Adrenal gland (tissue), 9 donors: ENCODE measurements at regions not wholly inside any gene's neighbourhood (a gene's known extent, or its start where the extent isn't known, plus 50 kb on each side); places are given as distances from the start of the nearest gene placed in this dataset.
A peak's percentile ranks its signal among the peaks of the same experiment; 100 is the strongest.

Experiments
- DNase-seq, 7 donors: peaks; one replicate each; pipeline ENCODE4 v3.0.0-alpha.2; 2019 to 2020
- H3K27ac ChIP-seq, 5 donors: fragments of 200-600 bp; sonication (generic) in 4 of 5; 1 replicate in 3 of 5; 2 replicates in 2 of 5; pipeline versions ENCODE4 v1.5.1 to v1.8.0; 2016 to 2020; ENCODE audit warnings: mild to moderate bottlenecking in 1 of 5
- H3K27me3 ChIP-seq: fragments of 200-600 bp; 2 replicates; pipeline ENCODE4 v1.8.0; 2021
- H3K36me3 ChIP-seq, 2 donors: fragments of 200-600 bp; replicated peaks in 1 of 2; 1 replicate in 1 of 2; 2 replicates in 1 of 2; pipeline versions ENCODE4 v1.5.1 to v1.8.0; 2018 to 2022
- H3K4me1 ChIP-seq, 2 donors: fragments of 200-600 bp; replicated peaks in 1 of 2; 1 replicate in 1 of 2; 2 replicates in 1 of 2; pipeline versions ENCODE4 v1.5.1 to v1.8.0; 2018 to 2021
- H3K4me3 ChIP-seq, 4 donors: fragments of 200-600 bp; sonication (generic) in 3 of 4; one replicate each; pipeline ENCODE4 v1.5.1; 2016 to 2018
- H3K9me3 ChIP-seq, 3 donors: fragments of 200-600 bp; sonication (generic) in 1 of 3; replicated peaks in 1 of 3; 1 replicate in 2 of 3; 2 replicates in 1 of 3; pipeline versions ENCODE4 v1.5.1 to v1.8.0; 2016 to 2021
- POLR2A ChIP-seq, 2 donors: fragments of 450-650 bp; IDR thresholded peaks; one replicate each; pipeline ENCODE4 v1.6.1; 2017; ENCODE audit warnings: antibody characterized with exemption in 2 of 2, mild to moderate bottlenecking in 2 of 2, moderate library complexity in 1 of 2
- WGBS, 4 donors: extraction: QIAGEN DNeasy Blood & Tissue Kit in 2 of 4; methylation state at CpG; one replicate each; pipeline versions ENCODE4 v1.1.5 to v1.1.7; 2013 to 2017; 5-methylcytosine and 5-hydroxymethylcytosine counted together
- intact Hi-C, 2 donors: fragments of 100-400 bp; cut with DNase I; formaldehyde crosslinking; loops; one replicate each; pipeline versions ENCODE4 v1.14.1 to v1.15.0; 2022 to 2023
- TF ChIP-seq, protein P1 (sequence below), 6 experiments: fragments of 450-650 bp in 4 of 6; fragments of 200-600 bp in 2 of 6; sonication (generic) in 1 of 6; IDR thresholded peaks; 1 replicate in 5 of 6; 2 replicates in 1 of 6; pipeline versions ENCODE4 v1.5.1 to v1.8.0; 2016 to 2021; ENCODE audit warnings: antibody characterized with exemption in 6 of 6, mild to moderate bottlenecking in 2 of 6, moderate library complexity in 1 of 6
- donor health status: healthy with polysubstance abuse.
- donor health status: Bipolar disorder and iron deficiency.
- donor health status: DM: yes; HTN: yes; CAD: no.
- donor health status: DM: no; HTN: no; CAD: no.
- donor health status: DM: no; HTN: no; CAD: no.

DNA sequence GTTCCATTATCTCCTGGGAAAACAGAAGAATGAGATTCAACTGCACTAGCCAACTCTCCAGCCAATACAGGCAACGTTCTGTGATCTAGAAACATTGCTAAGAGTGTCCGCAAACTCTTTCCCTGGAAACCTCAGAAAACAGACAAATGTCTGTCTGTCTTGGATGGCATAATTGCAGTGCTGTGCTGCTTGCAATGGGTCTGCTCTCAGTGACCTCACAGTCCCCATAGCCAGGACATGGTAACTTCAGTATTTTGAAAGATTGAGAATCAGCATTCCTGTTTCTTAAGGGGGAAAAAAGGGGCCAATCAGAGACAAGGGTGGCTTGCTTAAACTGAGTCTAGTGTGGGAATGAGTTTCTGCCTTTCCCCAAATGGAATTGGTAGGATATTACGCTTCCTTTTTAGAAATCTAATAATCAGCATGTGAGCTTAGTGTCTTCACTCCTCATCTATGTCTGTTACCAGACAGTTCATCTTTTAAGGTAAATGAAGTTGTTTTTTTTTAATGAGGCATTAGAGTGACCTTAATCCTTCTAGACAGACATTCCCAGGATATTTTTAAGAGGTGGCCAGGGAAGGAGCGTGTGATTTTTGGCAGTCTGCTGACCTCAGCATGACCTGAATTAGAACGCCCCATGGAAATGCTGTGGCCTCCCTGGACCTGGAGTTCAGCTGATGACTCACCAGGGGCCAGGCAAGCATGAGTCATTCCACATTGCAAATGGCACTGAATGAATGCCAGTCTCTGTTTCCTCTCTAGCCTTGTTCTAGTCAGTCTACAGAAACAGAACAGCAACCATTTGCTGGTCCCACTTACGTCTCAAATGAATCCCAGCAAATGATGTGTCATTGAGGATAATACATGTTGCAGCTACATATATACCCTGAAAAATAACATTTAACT, 210.2 kb upstream of the ACTBL2 start:
- Histone ChIP-seq H3K9me3 (no peaks in the 10 kb centered on the region), H3K27ac (peak overlapping the region in 2 of 5 donors; percentile 61 to 74), H3K27me3 (no peaks in the 10 kb centered on the region), H3K4me3 (no peak overlapping the region), H3K4me1 (peaks cover 15 to 43% of the 10 kb centered on the region in 2 donors), H3K36me3 (no peaks in the 10 kb centered on the region)
- DNase-seq = peak; percentile 81 to 93 (median 92)
- intact Hi-C loops = no loop called here
- TF ChIP-seq, protein P1, sequence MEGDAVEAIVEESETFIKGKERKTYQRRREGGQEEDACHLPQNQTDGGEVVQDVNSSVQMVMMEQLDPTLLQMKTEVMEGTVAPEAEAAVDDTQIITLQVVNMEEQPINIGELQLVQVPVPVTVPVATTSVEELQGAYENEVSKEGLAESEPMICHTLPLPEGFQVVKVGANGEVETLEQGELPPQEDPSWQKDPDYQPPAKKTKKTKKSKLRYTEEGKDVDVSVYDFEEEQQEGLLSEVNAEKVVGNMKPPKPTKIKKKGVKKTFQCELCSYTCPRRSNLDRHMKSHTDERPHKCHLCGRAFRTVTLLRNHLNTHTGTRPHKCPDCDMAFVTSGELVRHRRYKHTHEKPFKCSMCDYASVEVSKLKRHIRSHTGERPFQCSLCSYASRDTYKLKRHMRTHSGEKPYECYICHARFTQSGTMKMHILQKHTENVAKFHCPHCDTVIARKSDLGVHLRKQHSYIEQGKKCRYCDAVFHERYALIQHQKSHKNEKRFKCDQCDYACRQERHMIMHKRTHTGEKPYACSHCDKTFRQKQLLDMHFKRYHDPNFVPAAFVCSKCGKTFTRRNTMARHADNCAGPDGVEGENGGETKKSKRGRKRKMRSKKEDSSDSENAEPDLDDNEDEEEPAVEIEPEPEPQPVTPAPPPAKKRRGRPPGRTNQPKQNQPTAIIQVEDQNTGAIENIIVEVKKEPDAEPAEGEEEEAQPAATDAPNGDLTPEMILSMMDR (IDR thresholded peaks at IDR 0.05) = no peak
- no peak for TF ChIP-seq POLR2A (IDR thresholded peaks at IDR 0.05)
- 49 to 56% (median 53%) methylated on average over 6 of the region's 6 CpGs for WGBS, 4 donors

DNA sequence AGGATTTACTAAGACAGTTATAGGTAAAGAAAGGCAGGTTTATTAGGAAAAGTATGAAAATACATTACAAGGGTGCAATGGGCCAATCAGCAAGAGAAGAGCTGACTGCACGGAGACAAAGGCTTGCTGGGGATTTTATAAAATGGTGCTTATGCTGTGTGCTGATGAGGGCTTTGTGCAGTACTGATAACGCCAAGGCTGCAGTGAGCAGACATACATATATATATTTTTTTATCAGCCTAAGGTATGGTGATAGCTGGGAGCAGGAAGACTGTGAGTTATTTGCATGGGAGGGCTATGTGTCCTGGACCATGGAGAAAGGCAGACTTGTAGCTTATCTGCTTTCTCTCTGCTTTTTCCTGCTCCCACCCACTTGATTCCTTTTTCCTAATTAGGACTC, 208.1 kb upstream of the ACTBL2 start:
- Histone ChIP-seq H3K27me3 (no peaks in the 10 kb centered on the region), H3K9me3 (no peaks in the 10 kb centered on the region), H3K36me3 (no peaks in the 10 kb centered on the region), H3K4me1 (peaks cover 5 to 25% of the 10 kb centered on the region in 2 donors), H3K4me3 (no peak overlapping the region), H3K27ac (no peak overlapping the region)
- DNase-seq = no peak
- intact Hi-C loops = no loop called here
- WGBS, 4 donors = 92 to 100% (median 96%) methylated on average over 2 of the region's 2 CpGs
- TF ChIP-seq POLR2A (IDR thresholded peaks at IDR 0.05) = no peak
- TF ChIP-seq, protein P1 (IDR thresholded peaks at IDR 0.05) = no peak

DNA sequence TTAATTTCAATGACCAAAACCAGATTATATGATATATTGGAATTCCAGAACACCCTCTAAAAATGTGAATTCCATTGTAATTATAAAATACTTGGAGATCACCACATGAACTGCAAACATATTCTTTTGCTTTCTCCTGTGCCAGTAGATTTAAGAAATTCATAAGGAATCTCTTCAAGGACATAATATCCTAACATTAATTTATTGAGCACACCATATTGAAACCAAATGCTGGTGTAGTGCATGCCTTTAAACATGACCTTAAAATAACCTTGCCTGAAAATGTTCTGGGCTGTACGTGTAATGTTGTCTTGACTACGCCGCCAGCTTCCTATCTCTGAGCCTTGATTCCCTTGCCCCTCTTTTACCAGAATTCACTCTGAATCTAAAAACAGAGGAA, 205.0 kb upstream of the ACTBL2 start:
- no peaks in the 10 kb centered on the region for H3K27me3 ChIP-seq
- no peak for TF ChIP-seq POLR2A (IDR thresholded peaks at IDR 0.05)
- TF ChIP-seq, protein P1 (IDR thresholded peaks at IDR 0.05) = no peak
- no peak overlapping the region for H3K27ac ChIP-seq
- DNase-seq = no peak
- no peaks in the 10 kb centered on the region for H3K9me3 ChIP-seq
- H3K4me1 ChIP-seq = peaks cover 1 to 8% of the 10 kb centered on the region in 2 donors
- intact Hi-C loops = no loop called here
- WGBS, 4 donors = 92 to 96% (median 93%) methylated on average over 3 of the region's 3 CpGs
- H3K36me3 ChIP-seq = no peaks in the 10 kb centered on the region
- no peak overlapping the region for H3K4me3 ChIP-seq

DNA sequence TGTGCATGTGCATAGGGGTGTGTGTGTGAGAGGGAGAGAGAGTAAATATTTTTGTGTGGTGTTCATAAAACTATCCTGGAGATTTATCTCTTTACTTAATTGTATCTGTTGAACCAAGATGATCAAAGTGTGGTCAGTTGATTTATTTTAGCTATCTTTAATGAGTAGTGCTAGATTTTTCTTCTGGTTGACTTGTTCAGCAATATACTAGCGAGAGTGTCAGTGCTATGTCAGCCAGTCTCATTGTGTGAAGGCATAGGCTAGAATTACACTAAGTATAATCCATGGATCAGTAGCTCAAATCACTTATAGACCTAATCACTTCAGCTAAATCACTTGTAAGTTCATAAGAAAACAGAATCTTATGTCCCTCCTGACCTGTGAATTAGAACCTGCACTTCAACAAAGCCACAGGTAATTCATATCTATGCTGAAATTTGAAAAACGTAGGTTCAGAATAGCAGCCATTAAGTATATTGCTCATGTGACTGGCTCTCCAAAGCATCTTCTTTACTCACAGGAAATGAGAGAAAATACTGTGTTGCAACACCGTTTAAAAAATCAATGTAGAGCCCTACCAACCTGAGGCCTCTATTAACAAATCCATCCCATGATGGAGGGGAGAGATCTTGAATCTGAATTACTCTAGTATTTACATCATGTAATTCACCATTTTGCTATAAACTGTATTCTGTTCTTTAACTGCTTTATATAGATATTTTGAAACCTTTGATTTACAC, 203.1 kb upstream of the ACTBL2 start:
- no peaks in the 10 kb centered on the region for H3K9me3 ChIP-seq
- 80 to 85% (median 83%) methylated on average over 3 of the region's 3 CpGs for WGBS, 4 donors

More for the DNA sequence above, 203.1 kb upstream of the ACTBL2 start:
- Histone ChIP-seq H3K27ac (no peak overlapping the region), H3K4me1 (peaks cover 0 to 8% of the 10 kb centered on the region in 2 donors), H3K36me3 (no peaks in the 10 kb centered on the region), H3K27me3 (no peaks in the 10 kb centered on the region), H3K4me3 (no peak overlapping the region)
- no peak for TF ChIP-seq POLR2A (IDR thresholded peaks at IDR 0.05)
- TF ChIP-seq, protein P1 (IDR thresholded peaks at IDR 0.05) = no peak
- no peak for DNase-seq
- intact Hi-C loops = no loop called here
